Ovary (tissue), 7 donors: ENCODE measurements at regions not wholly inside any gene's neighbourhood (a gene's known extent, or its start where the extent isn't known, plus 50 kb on each side); places are given as distances from the start of the nearest gene placed in this dataset.

ENCODE experiments used
- DNase-seq, 5 donors: peaks; one replicate each; pipeline ENCODE4 v3.0.0-alpha.2; 2019 to 2020
- H3K27ac ChIP-seq, 2 donors: fragments of 200-600 bp; one replicate each; pipeline versions ENCODE4 v1.5.1 to v1.8.0; 2019 to 2022
- H3K27me3 ChIP-seq: fragments of 200-600 bp; one replicate; pipeline ENCODE4 v1.8.0; 2022
- H3K36me3 ChIP-seq: fragments of 200-600 bp; sonication (generic); one replicate; pipeline ENCODE4 v1.5.1; 2019
- H3K4me1 ChIP-seq: one replicate; pipeline ENCODE4 v1.8.1; 2013; ENCODE audit warnings: mild to moderate bottlenecking, moderate library complexity; ENCODE audit not compliant: insufficient read depth
- H3K4me3 ChIP-seq: fragments of 200-600 bp; sonication (generic); one replicate; pipeline ENCODE4 v1.5.1; 2017
- H3K9me3 ChIP-seq, 2 donors: fragments of 200-600 bp in 1 of 2; sonication (generic) in 1 of 2; one replicate each; pipeline versions ENCODE4 v1.5.1 to v1.8.1; 2013 to 2019; ENCODE audit warnings: mild to moderate bottlenecking in 1 of 2, moderate library complexity in 1 of 2
- EP300 ChIP-seq: sonication (generic); formaldehyde crosslinking; IDR thresholded peaks from one replicate; pipeline ENCODE4 v1.6.1; 2017; ENCODE audit warnings: antibody characterized with exemption
- POLR2A ChIP-seq: fragments of 450-650 bp; IDR thresholded peaks from one replicate; pipeline ENCODE4 v1.6.1; 2017; ENCODE audit warnings: antibody characterized with exemption, mild to moderate bottlenecking, moderate library complexity
- WGBS, 3 donors: extraction: QIAGEN DNeasy Blood & Tissue Kit in 1 of 3; methylation state at CpG; one replicate each; pipeline versions ENCODE4 v1.1.5 to v1.1.7; 2013 to 2017; 5-methylcytosine and 5-hydroxymethylcytosine counted together
- intact Hi-C, 4 donors: fragments of 100-400 bp; cut with DNase I; formaldehyde crosslinking; loops; one replicate each; pipeline versions ENCODE4 v1.11.0 to v1.15.1; 2022 to 2023
- TF ChIP-seq, protein P1 (sequence below), 3 donors: fragments of 450-650 bp in 2 of 3; fragments of 200-600 bp in 1 of 3; IDR thresholded peaks; one replicate each; pipeline versions ENCODE4 v1.5.1 to v1.8.0; 2016 to 2022; ENCODE audit warnings: antibody characterized with exemption in 3 of 3, mild to moderate bottlenecking in 1 of 3
- donor health status: DM: no; HTN: no; CAD: no; lungs with moderate emphysema.
- donor health status: DM: no; HTN: no; CAD: no.
- donor health status: Bipolar disorder and iron deficiency.
- donor health status: DM: no; HTN: no; CAD: no.
- donor health status: DM: yes; HTN: yes; CAD: no.

GRCh38 chr17:68734931-68735330, 133.8 kb upstream of the FAM20A start:
- TF ChIP-seq POLR2A (no peak), EP300 (no peak)
- TF ChIP-seq, protein P1, sequence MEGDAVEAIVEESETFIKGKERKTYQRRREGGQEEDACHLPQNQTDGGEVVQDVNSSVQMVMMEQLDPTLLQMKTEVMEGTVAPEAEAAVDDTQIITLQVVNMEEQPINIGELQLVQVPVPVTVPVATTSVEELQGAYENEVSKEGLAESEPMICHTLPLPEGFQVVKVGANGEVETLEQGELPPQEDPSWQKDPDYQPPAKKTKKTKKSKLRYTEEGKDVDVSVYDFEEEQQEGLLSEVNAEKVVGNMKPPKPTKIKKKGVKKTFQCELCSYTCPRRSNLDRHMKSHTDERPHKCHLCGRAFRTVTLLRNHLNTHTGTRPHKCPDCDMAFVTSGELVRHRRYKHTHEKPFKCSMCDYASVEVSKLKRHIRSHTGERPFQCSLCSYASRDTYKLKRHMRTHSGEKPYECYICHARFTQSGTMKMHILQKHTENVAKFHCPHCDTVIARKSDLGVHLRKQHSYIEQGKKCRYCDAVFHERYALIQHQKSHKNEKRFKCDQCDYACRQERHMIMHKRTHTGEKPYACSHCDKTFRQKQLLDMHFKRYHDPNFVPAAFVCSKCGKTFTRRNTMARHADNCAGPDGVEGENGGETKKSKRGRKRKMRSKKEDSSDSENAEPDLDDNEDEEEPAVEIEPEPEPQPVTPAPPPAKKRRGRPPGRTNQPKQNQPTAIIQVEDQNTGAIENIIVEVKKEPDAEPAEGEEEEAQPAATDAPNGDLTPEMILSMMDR (IDR thresholded peaks at IDR 0.05): no peak
- no peak for DNase-seq
- no peaks in the 10 kb centered on the region for H3K36me3 ChIP-seq
- no peaks in the 10 kb centered on the region for H3K9me3 ChIP-seq
- H3K27me3 ChIP-seq: no peaks in the 10 kb centered on the region
- H3K27ac ChIP-seq: no peak overlapping the region
- intact Hi-C loops: no loop called here
- no peak overlapping the region for H3K4me3 ChIP-seq
- peaks cover 30% of the 10 kb centered on the region for H3K4me1 ChIP-seq

DNA sequence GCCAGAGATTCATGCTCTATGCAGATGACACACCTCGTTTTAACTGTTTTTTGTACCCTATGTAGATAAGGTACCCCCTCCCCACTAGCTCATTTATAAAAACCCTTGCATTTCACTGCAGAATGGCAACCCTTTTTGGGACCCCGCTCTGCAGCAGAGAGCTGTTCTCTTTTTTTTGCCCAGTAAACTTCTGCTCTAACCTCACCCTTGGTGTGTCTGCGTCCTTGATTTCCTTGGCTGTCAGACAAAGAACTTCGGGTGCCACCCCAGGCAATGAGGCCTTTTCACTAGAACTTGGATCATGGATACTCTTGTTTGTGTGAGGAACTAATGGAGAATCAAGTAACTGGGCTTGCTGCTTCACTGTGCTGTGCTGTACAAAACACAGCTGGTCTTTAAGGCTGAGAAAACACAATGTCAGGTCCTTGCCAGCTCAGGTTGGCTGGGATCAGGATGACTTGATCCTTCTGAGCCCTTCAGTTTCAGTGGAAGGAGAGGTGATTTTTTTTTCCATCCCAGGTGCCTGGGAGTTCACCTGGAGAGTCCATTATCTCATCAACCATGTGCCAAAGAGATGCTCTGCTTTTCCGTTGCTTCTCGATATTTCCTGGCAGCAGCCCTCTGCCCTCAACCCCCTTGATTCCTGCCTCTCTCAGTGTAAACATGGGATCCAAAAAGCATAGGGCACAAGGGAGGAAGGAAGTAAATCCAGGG, 133.2 kb upstream of the FAM20A start:
- intact Hi-C loops: no loop called here
- Histone ChIP-seq H3K36me3 (no peaks in the 10 kb centered on the region), H3K4me1 (peaks cover 30% of the 10 kb centered on the region), H3K4me3 (no peak overlapping the region), H3K27me3 (no peaks in the 10 kb centered on the region), H3K9me3 (no peaks in the 10 kb centered on the region), H3K27ac (peak overlapping the region in 1 of 2 donors; percentile 25)
- TF ChIP-seq POLR2A: no peak
- TF ChIP-seq, protein P1 (IDR thresholded peaks at IDR 0.05): no peak
- no peak for TF ChIP-seq EP300
- 44 to 66% (median 56%) methylated on average over 6 of the region's 6 CpGs for WGBS, 3 donors
- peak in 1 of 5 donors; percentile 23 for DNase-seq

DNA sequence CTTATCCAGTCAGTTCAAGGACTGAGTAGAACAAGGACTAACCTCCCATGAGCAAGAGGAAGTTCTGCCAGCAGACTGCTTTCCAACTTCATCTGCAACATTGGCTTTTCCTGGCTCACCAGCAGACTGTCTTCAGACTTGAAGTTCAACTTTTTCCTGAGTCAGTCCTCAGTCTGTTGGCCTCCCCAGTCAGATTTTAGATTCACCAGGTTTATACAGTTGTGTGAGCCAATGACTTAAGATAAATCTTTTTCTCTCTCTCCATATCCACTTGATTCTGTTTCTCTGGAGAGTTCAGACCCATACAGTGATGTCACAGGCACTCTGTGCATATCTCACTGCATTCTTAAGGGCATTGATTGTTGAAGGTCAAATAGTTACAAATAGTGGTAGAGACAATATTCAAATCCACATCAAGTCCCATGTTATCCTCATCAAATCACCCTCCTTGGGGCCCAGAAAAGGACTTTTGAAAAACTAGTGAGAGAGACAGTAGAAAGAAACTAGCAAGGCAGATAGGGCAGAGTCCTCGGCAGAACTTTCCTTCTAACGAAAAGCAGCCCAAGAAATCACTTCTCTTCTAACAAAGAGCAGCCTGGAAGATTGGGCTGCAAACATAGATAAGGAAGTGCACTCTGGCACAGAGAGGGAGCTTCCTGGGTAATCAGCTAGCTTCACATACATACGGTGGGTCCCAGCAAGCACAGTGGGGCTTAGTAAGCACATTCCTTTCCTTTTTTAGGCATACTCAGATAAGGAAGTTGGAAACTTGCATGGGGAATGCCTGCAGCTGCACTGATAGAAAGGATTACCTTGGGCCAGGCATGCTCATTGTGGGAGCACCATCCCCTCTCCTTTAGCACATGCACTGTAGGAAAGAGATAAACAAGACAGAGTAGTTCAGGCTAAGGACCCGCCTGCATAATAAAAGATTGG, 132.3 kb upstream of the FAM20A start:
- H3K27ac ChIP-seq: peak overlapping the region in 1 of 2 donors; percentile 60
- peak in 4 of 5 donors; percentile 37 to 54 (median 40) for DNase-seq
- intact Hi-C loops: no loop called here

GRCh38 chr17:68732301-68732749, 131.2 kb upstream of the FAM20A start:
- no peaks in the 10 kb centered on the region for H3K36me3 ChIP-seq
- H3K27me3 ChIP-seq: no peaks in the 10 kb centered on the region
- DNase-seq: no peak
- TF ChIP-seq, protein P1 (IDR thresholded peaks at IDR 0.05): no peak
- TF ChIP-seq POLR2A (no peak), EP300 (no peak)
- H3K4me3 ChIP-seq: no peak overlapping the region
- H3K4me1 ChIP-seq: peaks cover 24% of the 10 kb centered on the region
- peak overlapping the region in 1 of 2 donors; percentile 60 for H3K27ac ChIP-seq
- intact Hi-C loops: no loop called here
- no peaks in the 10 kb centered on the region for H3K9me3 ChIP-seq

More for the DNA sequence above, 132.3 kb upstream of the FAM20A start:
- Histone ChIP-seq H3K36me3 (no peaks in the 10 kb centered on the region), H3K4me1 (peaks cover 30% of the 10 kb centered on the region), H3K9me3 (no peaks in the 10 kb centered on the region), H3K4me3 (no peak overlapping the region), H3K27me3 (no peaks in the 10 kb centered on the region)
- 3 to 5% (median 5%) methylated on average over 4 of the region's 4 CpGs for WGBS, 3 donors
- TF ChIP-seq, protein P1 (IDR thresholded peaks at IDR 0.05): no peak
- TF ChIP-seq EP300 (no peak), POLR2A (no peak)
